HAP-1 (cell line): ENCODE measurements at regions not wholly inside any gene's neighbourhood (a gene's known extent, or its start where the extent isn't known, plus 50 kb on each side); places are given as distances from the start of the nearest gene placed in this dataset.

Source experiments
- DNase-seq, 2 experiments: peaks; one replicate each; pipeline ENCODE4 v3.0.0-alpha.2; 2016 to 2020; ENCODE audit warnings: low spot score in 2 of 2
- H3K27me3 ChIP-seq: fragments of 250-450 bp; sonication (Bioruptor Pico); 2 replicates; pipeline ENCODE4 v1.5.1; 2020; ENCODE audit warnings: low read depth, mild to moderate bottlenecking, moderate library complexity
- H3K36me3 ChIP-seq: fragments of 250-450 bp; sonication (Bioruptor Pico); replicated peaks from 2 replicates; pipeline ENCODE4 v1.5.1; 2020; ENCODE audit warnings: mild to moderate bottlenecking
- H3K4me1 ChIP-seq: fragments of 250-450 bp; sonication (Bioruptor Pico); 2 replicates; pipeline ENCODE4 v1.5.1; 2020; ENCODE audit warnings: mild to moderate bottlenecking
- H3K4me3 ChIP-seq: fragments of 250-450 bp; sonication (Bioruptor Pico); 2 replicates; pipeline ENCODE4 v1.5.1; 2020; ENCODE audit warnings: mild to moderate bottlenecking, moderate library complexity
- H3K9me3 ChIP-seq: fragments of 250-450 bp; sonication (Bioruptor Pico); 2 replicates; pipeline ENCODE4 v1.5.1; 2020; ENCODE audit warnings: mild to moderate bottlenecking, moderate library complexity
- in situ Hi-C: fragments of 300-500 bp; cut with MboI; formaldehyde crosslinking; loops from 3 replicates; pipeline ENCODE4 v1.14.3; 2020; ENCODE audit warnings: low sequenced_read_pairs, inconsistent platforms, mixed read lengths

GRCh38 chr6:41475737-41476357 is 70.3 kb upstream of the FOXP4 start:
- DNase-seq = no peak
- H3K4me1 ChIP-seq = no peaks in the 10 kb centered on the region
- no peak overlapping the region for H3K4me3 ChIP-seq
- no peaks in the 10 kb centered on the region for H3K27me3 ChIP-seq
- no peaks in the 10 kb centered on the region for H3K36me3 ChIP-seq
- H3K9me3 ChIP-seq = no peaks in the 10 kb centered on the region
- in situ Hi-C loops = no loop called here

GRCh38 chr6:41476401-41476800 is 69.8 kb upstream of the FOXP4 start:
- no peak for DNase-seq
- Histone ChIP-seq H3K9me3 (no peaks in the 10 kb centered on the region), H3K36me3 (no peaks in the 10 kb centered on the region), H3K4me1 (no peaks in the 10 kb centered on the region), H3K4me3 (no peak overlapping the region), H3K27me3 (no peaks in the 10 kb centered on the region)
- in situ Hi-C loops = no loop called here

GRCh38 chr6:41477572-41477971 is 68.6 kb upstream of the FOXP4 start:
- Histone ChIP-seq H3K9me3 (no peaks in the 10 kb centered on the region), H3K4me3 (no peak overlapping the region), H3K27me3 (no peaks in the 10 kb centered on the region; the same call in 1 of the 2 replicates), H3K36me3 (no peaks in the 10 kb centered on the region), H3K4me1 (no peaks in the 10 kb centered on the region)
- in situ Hi-C loops = no loop called here
- DNase-seq = no peak

- H3K4me1 ChIP-seq = no peaks in the 10 kb centered on the region
- H3K27me3 ChIP-seq = no peaks in the 10 kb centered on the region; the same call in 1 of the 2 replicates
- no peaks in the 10 kb centered on the region for H3K9me3 ChIP-seq
- in situ Hi-C loops = no loop called here
- H3K4me3 ChIP-seq = no peak overlapping the region
- no peaks in the 10 kb centered on the region for H3K36me3 ChIP-seq
- no peak for DNase-seq
Observed at GRCh38 chr6:41483943-41484342, 62.2 kb upstream of the FOXP4 start.

GRCh38 chr6:41487860-41488432 is 58.2 kb upstream of the FOXP4 start:
- no peaks in the 10 kb centered on the region for H3K27me3 ChIP-seq

GRCh38 chr6:41488433-41489119 is 57.6 kb upstream of the FOXP4 start:
- no peak for DNase-seq
- H3K36me3 ChIP-seq = no peaks in the 10 kb centered on the region
- no peaks in the 10 kb centered on the region for H3K27me3 ChIP-seq
- in situ Hi-C loops = no loop called here
- H3K4me1 ChIP-seq = no peaks in the 10 kb centered on the region; the same call in 1 of the 2 replicates
- no peak overlapping the region for H3K4me3 ChIP-seq
- no peaks in the 10 kb centered on the region for H3K9me3 ChIP-seq

More at GRCh38 chr6:41487860-41488432, 58.2 kb upstream of the FOXP4 start:
- Histone ChIP-seq H3K36me3 (no peaks in the 10 kb centered on the region), H3K9me3 (no peaks in the 10 kb centered on the region), H3K4me3 (no peak overlapping the region), H3K4me1 (no peaks in the 10 kb centered on the region; the same call in 1 of the 2 replicates)
- DNase-seq = no peak
- in situ Hi-C loops = no loop called here

- H3K27me3 ChIP-seq = no peaks in the 10 kb centered on the region
- peaks cover under 1% of the 10 kb centered on the region for H3K4me1 ChIP-seq
- DNase-seq = no peak
- no peaks in the 10 kb centered on the region for H3K36me3 ChIP-seq
- no peak overlapping the region for H3K4me3 ChIP-seq
- H3K9me3 ChIP-seq = no peaks in the 10 kb centered on the region
- in situ Hi-C loops = no loop called here
Observed at GRCh38 chr6:41489120-41489851, 56.9 kb upstream of the FOXP4 start.

- no peaks in the 10 kb centered on the region for H3K9me3 ChIP-seq
Observed at GRCh38 chr6:41492261-41492891, 53.8 kb upstream of the FOXP4 start.

GRCh38 chr6:41494212-41495110 is 51.7 kb upstream of the FOXP4 start:
- DNase-seq = peak in 1 of 2 experiments; percentile 57
- H3K27me3 ChIP-seq = no peaks in the 10 kb centered on the region
- H3K4me1 ChIP-seq = peaks cover 10% of the 10 kb centered on the region
- no peaks in the 10 kb centered on the region for H3K9me3 ChIP-seq
- no peaks in the 10 kb centered on the region for H3K36me3 ChIP-seq
- H3K4me3 ChIP-seq = no peak overlapping the region
- in situ Hi-C loops = no loop called here

More at GRCh38 chr6:41492261-41492891, 53.8 kb upstream of the FOXP4 start:
- Histone ChIP-seq H3K4me3 (no peak overlapping the region), H3K4me1 (peaks cover 10% of the 10 kb centered on the region), H3K36me3 (no peaks in the 10 kb centered on the region), H3K27me3 (no peaks in the 10 kb centered on the region)
- in situ Hi-C loops = no loop called here
- peak in 1 of 2 experiments; percentile 34 for DNase-seq
